ENCODE measurements at regions not wholly inside any gene's neighbourhood (a gene's known extent, or its start where the extent isn't known, plus 50 kb on each side); places are given as distances from the start of the nearest gene placed in this dataset.

DNA sequence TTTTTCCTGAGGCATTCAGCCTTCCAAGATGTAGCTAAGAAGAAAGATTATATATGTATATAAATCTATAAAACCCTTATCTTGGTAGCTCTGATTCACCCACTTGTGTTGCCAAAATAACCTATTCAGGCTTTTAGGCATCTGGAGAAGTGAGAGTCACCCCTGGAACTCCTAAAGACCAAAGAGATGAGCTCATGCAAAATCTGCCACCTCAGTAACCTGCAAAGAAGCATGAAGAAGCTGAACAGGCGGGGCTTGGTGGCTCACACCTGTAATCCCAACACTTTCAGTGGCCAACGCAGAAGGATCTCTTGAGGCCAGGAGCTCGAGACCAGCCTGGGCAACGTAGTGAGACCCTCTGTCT is 393.7 kb downstream of the FOXO1 start:
- TF ChIP-seq, protein P1, sequence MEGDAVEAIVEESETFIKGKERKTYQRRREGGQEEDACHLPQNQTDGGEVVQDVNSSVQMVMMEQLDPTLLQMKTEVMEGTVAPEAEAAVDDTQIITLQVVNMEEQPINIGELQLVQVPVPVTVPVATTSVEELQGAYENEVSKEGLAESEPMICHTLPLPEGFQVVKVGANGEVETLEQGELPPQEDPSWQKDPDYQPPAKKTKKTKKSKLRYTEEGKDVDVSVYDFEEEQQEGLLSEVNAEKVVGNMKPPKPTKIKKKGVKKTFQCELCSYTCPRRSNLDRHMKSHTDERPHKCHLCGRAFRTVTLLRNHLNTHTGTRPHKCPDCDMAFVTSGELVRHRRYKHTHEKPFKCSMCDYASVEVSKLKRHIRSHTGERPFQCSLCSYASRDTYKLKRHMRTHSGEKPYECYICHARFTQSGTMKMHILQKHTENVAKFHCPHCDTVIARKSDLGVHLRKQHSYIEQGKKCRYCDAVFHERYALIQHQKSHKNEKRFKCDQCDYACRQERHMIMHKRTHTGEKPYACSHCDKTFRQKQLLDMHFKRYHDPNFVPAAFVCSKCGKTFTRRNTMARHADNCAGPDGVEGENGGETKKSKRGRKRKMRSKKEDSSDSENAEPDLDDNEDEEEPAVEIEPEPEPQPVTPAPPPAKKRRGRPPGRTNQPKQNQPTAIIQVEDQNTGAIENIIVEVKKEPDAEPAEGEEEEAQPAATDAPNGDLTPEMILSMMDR (IDR thresholded peaks at IDR 0.05) = no peak
- no peak for TF ChIP-seq POLR2A (IDR thresholded peaks at IDR 0.05)
- no peak for TF ChIP-seq EP300 (IDR thresholded peaks at IDR 0.05)
